Urinary bladder (tissue), 3 donors: ENCODE measurements at regions not wholly inside any gene's neighbourhood (a gene's known extent, or its start where the extent isn't known, plus 50 kb on each side); places are given as distances from the start of the nearest gene placed in this dataset.

Experiments used
- DNase-seq: peaks from one replicate; pipeline ENCODE4 v3.0.0-alpha.2; 2015; ENCODE audit errors: extremely low spot score
- H3K27ac ChIP-seq: one replicate; pipeline ENCODE4 v1.5.1; 2013; ENCODE audit warnings: low read depth, mild to moderate bottlenecking, moderate library complexity
- H3K36me3 ChIP-seq: one replicate; pipeline ENCODE4 v1.6.1; 2013; ENCODE audit warnings: mild to moderate bottlenecking, moderate library complexity; ENCODE audit not compliant: insufficient read depth
- H3K4me1 ChIP-seq: one replicate; pipeline ENCODE4 v1.6.1; 2013; ENCODE audit warnings: mild to moderate bottlenecking, moderate library complexity; ENCODE audit not compliant: insufficient read depth
- H3K4me3 ChIP-seq: one replicate; pipeline ENCODE4 v1.5.1; 2013; ENCODE audit warnings: low read depth, low read length
- WGBS: extraction: QIAGEN DNeasy Blood & Tissue Kit; methylation state at CpG from one replicate; pipeline ENCODE4 v1.1.7; 2013; 5-methylcytosine and 5-hydroxymethylcytosine counted together
- donor health status: healthy with polysubstance abuse.
- donor health status: healthy.

GRCh38 chr11:42013656-42014201 lies 554.3 kb upstream of the LRRC4C start:
- Histone ChIP-seq H3K4me1 (no peaks in the 10 kb centered on the region), H3K27ac (no peak overlapping the region), H3K4me3 (no peak overlapping the region), H3K36me3 (no peaks in the 10 kb centered on the region)
- WGBS = 93% methylated on average over 6 of the region's 6 CpGs
- no peak for DNase-seq

GRCh38 chr11:42021911-42022310 lies 562.5 kb upstream of the LRRC4C start:
- Histone ChIP-seq H3K36me3 (no peaks in the 10 kb centered on the region), H3K4me1 (no peaks in the 10 kb centered on the region), H3K27ac (no peak overlapping the region), H3K4me3 (no peak overlapping the region)
- DNase-seq = no peak
- 49% methylated on average over 2 of the region's 2 CpGs for WGBS

GRCh38 chr11:42023267-42023666 lies 563.8 kb upstream of the LRRC4C start:
- no peak for DNase-seq
- Histone ChIP-seq H3K27ac (no peak overlapping the region), H3K4me1 (no peaks in the 10 kb centered on the region), H3K36me3 (no peaks in the 10 kb centered on the region), H3K4me3 (no peak overlapping the region)

- no peak overlapping the region for H3K27ac ChIP-seq
- no peaks in the 10 kb centered on the region for H3K36me3 ChIP-seq
- 48% methylated on average over 4 of the region's 4 CpGs for WGBS
- no peak overlapping the region for H3K4me3 ChIP-seq
- no peaks in the 10 kb centered on the region for H3K4me1 ChIP-seq
- DNase-seq = no peak
Observed at GRCh38 chr11:42025121-42025803, 565.8 kb upstream of the LRRC4C start.

- Histone ChIP-seq H3K36me3 (no peaks in the 10 kb centered on the region), H3K27ac (no peak overlapping the region), H3K4me3 (no peak overlapping the region), H3K4me1 (no peaks in the 10 kb centered on the region)
- DNase-seq = no peak
Observed at GRCh38 chr11:42034826-42035225, 575.4 kb upstream of the LRRC4C start.

- Histone ChIP-seq H3K4me3 (no peak overlapping the region), H3K4me1 (no peaks in the 10 kb centered on the region), H3K27ac (no peak overlapping the region), H3K36me3 (no peaks in the 10 kb centered on the region)
- no peak for DNase-seq
- WGBS = 46% methylated on average over 2 of the region's 2 CpGs
Observed at GRCh38 chr11:42036201-42036600, 576.7 kb upstream of the LRRC4C start.

GRCh38 chr11:42043312-42043711 lies 583.9 kb upstream of the LRRC4C start:
- Histone ChIP-seq H3K4me3 (no peak overlapping the region), H3K27ac (no peak overlapping the region), H3K4me1 (no peaks in the 10 kb centered on the region), H3K36me3 (no peaks in the 10 kb centered on the region)
- no peak for DNase-seq

- 71% methylated on average over 2 of the region's 2 CpGs for WGBS
- Histone ChIP-seq H3K4me3 (no peak overlapping the region), H3K36me3 (no peaks in the 10 kb centered on the region), H3K27ac (no peak overlapping the region), H3K4me1 (no peaks in the 10 kb centered on the region)
- DNase-seq = no peak
Observed at GRCh38 chr11:42047637-42048555, 588.4 kb upstream of the LRRC4C start.

- WGBS = 45% methylated on average over 1 of the region's 1 CpG
- no peaks in the 10 kb centered on the region for H3K4me1 ChIP-seq
- DNase-seq = no peak
- H3K27ac ChIP-seq = no peak overlapping the region
- no peaks in the 10 kb centered on the region for H3K36me3 ChIP-seq
- no peak overlapping the region for H3K4me3 ChIP-seq
Observed at GRCh38 chr11:42049186-42049585, 589.7 kb upstream of the LRRC4C start.

- Histone ChIP-seq H3K4me3 (no peak overlapping the region), H3K27ac (no peak overlapping the region), H3K36me3 (no peaks in the 10 kb centered on the region), H3K4me1 (no peaks in the 10 kb centered on the region)
- 83% methylated on average over 1 of the region's 1 CpG for WGBS
- no peak for DNase-seq
Observed at GRCh38 chr11:42049650-42050049, 590.2 kb upstream of the LRRC4C start.

GRCh38 chr11:42054351-42054900 lies 595.0 kb upstream of the LRRC4C start:
- no peak for DNase-seq
- H3K4me1 ChIP-seq = no peaks in the 10 kb centered on the region
- no peak overlapping the region for H3K4me3 ChIP-seq
- WGBS = 50% methylated on average over 3 of the region's 3 CpGs
- H3K36me3 ChIP-seq = no peaks in the 10 kb centered on the region
- no peak overlapping the region for H3K27ac ChIP-seq

- Histone ChIP-seq H3K27ac (no peak overlapping the region), H3K36me3 (no peaks in the 10 kb centered on the region), H3K4me3 (no peak overlapping the region), H3K4me1 (no peaks in the 10 kb centered on the region)
- 46% methylated on average over 1 of the region's 1 CpG for WGBS
- DNase-seq = no peak
Observed at GRCh38 chr11:42055606-42056005, 596.2 kb upstream of the LRRC4C start.

- Histone ChIP-seq H3K4me3 (no peak overlapping the region), H3K27ac (no peak overlapping the region)
- WGBS = 79% methylated on average over 5 of the region's 5 CpGs
Observed at GRCh38 chr11:42058794-42059193, 599.3 kb upstream of the LRRC4C start.

GRCh38 chr11:42065199-42065598 lies 605.7 kb upstream of the LRRC4C start:
- no peak for DNase-seq
- H3K27ac ChIP-seq = no peak overlapping the region
- H3K36me3 ChIP-seq = no peaks in the 10 kb centered on the region
- H3K4me1 ChIP-seq = no peaks in the 10 kb centered on the region
- no peak overlapping the region for H3K4me3 ChIP-seq

More at GRCh38 chr11:42058794-42059193, 599.3 kb upstream of the LRRC4C start:
- DNase-seq = no peak
- Histone ChIP-seq H3K4me1 (no peaks in the 10 kb centered on the region), H3K36me3 (no peaks in the 10 kb centered on the region)
